ENCODE measurements at regions not wholly inside any gene's neighbourhood (a gene's known extent, or its start where the extent isn't known, plus 50 kb on each side); places are given as distances from the start of the nearest gene placed in this dataset.
"Not testable (repeated sequence)": the region's sequence is repeated elsewhere in the genome, so short reads cannot be mapped to it uniquely, and the experiment has no call there.

DNA sequence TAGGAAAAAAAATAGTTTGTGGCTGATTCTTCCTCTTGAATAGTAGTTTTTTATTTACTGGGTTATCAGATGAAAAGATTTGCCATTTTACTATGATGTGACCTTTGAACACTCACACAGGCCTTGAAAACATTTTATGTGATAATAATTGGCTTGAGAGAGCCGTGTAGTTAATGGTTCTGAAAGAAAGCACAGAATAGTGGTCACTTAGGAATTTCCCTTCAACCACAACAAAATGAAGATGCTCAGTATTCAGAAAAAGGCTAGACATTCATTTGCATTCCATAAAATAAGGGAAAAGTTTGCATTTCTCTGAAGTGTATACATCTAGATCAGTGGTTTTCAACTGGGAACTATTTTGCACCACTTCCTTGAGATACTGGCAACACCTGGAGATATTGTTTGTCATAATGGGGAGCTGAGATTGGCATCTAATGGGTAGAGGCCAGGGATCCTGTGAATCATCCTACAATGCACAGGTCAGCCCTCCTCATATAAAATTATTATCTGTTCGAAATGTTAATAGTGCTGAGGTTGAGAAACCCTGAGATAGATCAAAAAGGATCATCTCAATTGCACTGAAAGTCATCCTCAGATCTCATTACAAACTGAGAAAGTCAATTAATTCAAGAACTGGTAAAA lies 446.4 kb upstream of the CCNG1 start:
- DNase-seq (ENCODE audit: low spot score) = peak; percentile 15

DNA sequence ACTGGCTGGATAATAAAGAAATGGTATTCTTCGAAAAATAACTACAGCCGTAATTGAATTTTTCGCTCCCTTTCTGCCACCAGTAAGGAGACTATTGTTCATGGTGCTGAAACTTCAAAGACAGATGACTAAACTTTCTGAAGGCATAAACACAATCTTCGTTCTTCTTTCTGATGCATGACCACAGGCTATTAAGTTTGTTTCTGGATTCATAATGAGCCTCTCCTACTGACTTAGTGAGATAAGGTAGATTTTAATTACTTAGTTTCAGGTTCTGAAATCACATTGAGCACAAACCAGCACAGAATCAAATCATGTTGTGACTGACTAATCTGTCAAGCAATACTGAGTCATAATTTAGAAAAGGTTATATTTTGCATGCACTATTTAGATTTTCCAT lies 441.8 kb upstream of the CCNG1 start:
- no peak for DNase-seq (ENCODE audit: low spot score)

DNA sequence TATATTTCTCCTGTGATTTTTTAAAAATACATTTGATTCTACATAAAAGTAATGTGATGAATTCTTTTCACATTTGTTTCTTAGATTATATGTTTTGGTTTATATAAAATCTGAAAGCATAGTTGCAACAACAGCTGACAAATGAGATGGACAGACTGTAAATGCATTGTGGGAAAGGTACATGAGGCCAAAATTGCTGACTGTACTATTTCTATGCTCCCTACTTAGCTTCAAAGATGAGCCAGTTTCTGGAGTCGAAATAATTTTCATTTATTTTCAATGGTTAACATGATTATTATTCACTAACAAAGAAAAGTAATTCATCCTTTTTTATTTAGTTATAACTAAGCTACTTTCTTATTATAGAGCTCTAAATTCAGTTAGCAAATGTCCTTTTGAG lies 441.3 kb upstream of the CCNG1 start:
- DNase-seq (ENCODE audit: low spot score) = no peak

DNA sequence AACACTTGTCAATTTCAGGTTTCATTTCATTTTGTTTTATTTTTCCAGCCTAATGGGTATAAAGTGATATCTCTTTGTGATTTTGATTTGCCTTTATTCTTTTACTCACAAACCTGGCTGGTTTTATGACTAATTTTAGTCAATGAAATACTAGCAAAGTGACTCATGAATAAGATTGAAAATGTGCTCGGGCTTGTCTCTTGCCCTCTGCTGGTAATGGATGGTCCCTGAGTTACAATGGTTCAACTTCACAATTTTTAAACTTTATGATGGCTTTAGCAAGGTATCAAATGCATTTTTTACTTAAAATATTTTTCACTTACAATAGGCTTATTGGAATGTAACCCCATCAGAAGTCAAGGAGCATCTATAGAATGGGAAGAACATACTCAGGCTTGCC lies 431.4 kb upstream of the CCNG1 start:
- DNase-seq (ENCODE audit: low spot score) = peak; percentile 12

- DNase-seq (ENCODE audit: low spot score) = no peak
Measured at GRCh38 chr5:163022582-163023128, 414.7 kb upstream of the CCNG1 start.

DNA sequence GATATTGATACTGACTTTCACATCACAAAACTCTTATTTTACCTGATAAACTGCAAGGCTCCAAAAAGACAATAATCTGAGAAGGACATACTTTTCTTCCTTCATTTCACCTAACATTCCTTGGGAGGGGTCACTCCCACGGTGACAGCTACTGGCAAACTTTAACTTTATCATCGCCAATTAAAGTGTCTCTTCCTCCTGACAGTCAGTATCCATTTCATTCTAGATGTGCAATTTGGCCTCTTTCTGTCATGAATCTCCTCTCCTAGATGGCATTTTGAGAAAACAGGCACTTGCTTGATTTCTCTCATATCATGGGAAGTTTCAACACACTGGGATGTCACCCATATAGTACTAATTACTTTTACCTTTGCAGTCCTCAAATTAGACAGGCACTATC lies 413.5 kb upstream of the CCNG1 start:
- no peak for DNase-seq (ENCODE audit: low spot score)

GRCh38 chr5:163024936-163025335 lies 412.5 kb upstream of the CCNG1 start:
- DNase-seq (ENCODE audit: low spot score) = no peak

DNA sequence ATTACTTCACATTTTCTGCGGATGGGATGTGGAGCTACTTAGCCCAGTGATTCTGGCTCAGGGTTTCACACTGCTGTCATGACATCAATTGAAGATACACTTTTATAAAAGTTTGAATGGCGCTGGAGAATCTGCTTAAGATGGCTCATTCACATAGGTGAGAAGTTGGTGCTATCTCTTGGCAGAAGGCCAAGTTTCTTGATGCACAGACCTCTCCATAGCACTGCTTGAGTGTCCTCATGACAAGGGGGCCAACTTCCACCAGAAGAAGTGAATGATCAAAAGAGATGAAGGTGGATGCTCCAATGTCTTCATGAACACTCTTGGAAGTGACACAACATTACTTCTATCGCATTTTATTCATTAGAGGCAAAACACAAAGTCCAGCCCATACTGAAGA lies 403.7 kb upstream of the CCNG1 start:
- no peak for DNase-seq (ENCODE audit: low spot score)

DNA sequence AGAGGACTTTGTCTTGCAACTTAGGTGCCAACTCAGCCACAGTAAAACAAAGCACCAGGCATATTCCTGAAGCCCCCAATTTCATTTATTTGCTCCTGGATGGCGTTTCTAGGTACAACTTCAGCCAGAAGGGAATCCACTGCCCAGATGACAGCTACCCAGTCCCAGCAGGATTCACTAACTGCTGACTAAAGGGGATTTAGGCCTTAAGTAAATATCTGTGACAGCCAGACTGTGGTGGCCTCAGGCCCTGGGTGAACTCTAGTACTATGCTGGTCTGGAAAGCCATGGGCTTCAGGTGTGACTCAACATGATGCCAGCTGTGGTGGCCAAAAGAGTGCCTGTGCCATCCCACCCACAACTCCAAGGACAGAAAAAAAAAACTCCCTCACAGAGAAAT lies 396.1 kb upstream of the CCNG1 start:
- no peak for DNase-seq (ENCODE audit: low spot score)

DNA sequence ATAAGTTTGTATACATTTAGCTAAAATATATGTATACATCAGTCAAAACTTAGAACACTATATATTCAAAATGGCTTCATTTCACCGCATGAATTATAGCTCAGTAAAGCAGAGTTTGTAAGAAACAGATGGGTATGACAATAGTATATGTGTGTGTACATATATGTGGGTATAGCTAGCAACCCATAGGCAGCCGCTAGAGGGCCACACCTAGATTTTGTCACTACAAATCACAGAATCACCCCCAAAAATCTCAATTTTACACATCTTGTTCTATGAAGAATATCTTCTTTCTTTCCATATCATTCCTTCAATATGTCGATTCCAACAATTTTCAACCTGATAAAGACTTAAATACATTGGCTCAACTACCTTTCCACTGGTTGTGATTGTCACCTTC lies 357.8 kb upstream of the CCNG1 start:
- no peak for DNase-seq (ENCODE audit: low spot score)

DNA sequence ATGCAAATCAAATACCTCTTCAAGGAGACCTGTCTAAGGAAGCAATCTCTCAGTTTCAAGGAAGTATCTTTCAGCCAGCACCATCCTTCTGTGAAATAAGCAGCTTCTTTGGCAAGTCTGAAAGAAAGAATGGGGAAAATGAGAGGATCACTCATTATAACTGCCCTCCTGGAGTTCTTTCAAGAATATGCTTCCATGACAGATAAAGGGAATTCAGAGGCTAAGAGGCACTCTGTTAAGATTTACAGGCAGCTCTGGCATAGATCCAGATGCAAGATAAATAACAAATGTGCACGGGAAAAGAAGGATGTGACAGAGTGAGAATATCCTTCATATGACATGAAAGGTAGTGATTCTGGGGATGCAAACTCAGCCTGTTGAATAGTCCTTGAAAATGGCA lies 348.2 kb upstream of the CCNG1 start:
- no peak for DNase-seq (ENCODE audit: low spot score)

GRCh38 chr5:163089926-163090325 lies 347.5 kb upstream of the CCNG1 start:
- no peak for DNase-seq (ENCODE audit: low spot score)

- DNase-seq (ENCODE audit: low spot score) = peak; percentile 14
Measured at GRCh38 chr5:163094492-163095180, 342.8 kb upstream of the CCNG1 start.

DNA sequence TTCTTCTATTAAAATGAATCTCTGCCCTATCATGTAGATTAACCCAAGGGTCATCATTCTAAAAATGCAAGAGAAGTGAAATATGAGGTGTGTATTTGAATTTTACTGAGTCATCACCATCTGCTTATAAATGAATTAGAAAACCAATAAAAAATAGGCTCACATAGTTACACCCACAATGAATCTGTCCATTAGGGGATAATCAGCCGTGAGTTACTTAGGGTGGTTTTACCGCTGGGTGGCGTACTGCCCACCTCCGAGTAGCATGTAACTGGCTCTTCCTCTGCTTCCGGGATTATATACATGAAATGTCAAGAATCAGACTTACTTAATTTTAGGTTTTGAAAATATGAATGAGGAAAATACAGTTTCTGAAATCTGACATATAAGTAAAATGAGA lies 332.9 kb upstream of the CCNG1 start:
- peak; percentile 11 for DNase-seq (ENCODE audit: low spot score)

DNA sequence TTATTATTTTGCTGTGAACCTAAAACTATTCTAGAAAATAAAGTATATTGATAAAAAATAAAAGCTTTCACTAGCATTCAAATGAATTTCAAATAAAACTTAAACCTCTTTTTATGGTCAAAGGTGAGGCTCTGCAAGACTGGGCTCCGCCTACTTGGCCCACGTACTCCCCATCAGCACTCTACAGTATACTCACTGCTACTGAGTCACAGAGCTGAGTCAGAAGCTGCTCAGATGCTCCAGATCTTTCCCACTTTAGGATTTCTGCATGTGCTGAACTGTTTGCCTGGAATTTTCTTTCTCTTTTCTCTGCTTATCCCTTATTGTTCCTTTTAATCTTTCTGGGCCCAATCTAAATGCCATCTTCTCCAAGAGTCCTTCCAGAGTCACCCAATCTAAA lies 331.9 kb upstream of the CCNG1 start:
- peak; percentile 51 for DNase-seq (ENCODE audit: low spot score)

DNA sequence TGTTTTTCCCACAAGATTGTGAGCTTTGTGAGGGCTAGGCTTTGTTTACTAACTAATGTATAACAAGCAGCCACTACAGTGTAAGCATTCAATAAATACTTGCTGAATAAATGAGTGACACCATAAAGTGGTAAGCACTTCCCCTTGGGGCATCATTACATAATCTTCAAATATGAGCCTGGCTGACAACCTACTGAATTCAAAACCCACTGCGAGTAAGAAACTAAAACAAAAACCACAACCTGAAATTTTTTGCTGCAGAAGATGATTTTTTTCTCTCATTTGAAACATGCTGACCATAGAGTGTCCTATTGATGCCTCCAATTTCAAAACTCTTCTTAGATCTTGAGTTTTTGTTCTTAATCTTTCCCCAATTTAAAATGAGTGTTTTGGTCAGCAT lies 331.3 kb upstream of the CCNG1 start:
- no peak for DNase-seq (ENCODE audit: low spot score)

- no peak for DNase-seq (ENCODE audit: low spot score)
Measured at GRCh38 chr5:163108351-163108750, 329.0 kb upstream of the CCNG1 start.

DNA sequence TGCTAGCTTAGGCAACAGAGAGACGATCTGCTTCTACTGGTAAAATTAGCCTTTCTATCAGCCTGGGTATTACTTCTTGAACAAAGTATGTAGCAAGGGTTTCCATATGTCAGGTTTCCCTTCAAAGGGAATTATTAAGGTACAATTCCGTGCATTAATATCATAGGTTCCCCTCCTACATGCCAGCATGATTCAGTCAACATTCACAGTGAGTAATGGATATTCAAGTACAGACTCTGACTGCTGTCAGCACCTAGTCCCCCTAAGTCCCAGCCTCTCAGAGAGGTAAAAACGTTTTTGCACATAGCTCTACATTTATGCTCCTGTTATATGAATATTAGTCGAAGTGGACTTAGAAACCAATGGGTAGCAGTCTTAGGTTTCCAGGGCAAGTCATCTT lies 322.4 kb upstream of the CCNG1 start:
- DNase-seq (ENCODE audit: low spot score) = no peak

DNA sequence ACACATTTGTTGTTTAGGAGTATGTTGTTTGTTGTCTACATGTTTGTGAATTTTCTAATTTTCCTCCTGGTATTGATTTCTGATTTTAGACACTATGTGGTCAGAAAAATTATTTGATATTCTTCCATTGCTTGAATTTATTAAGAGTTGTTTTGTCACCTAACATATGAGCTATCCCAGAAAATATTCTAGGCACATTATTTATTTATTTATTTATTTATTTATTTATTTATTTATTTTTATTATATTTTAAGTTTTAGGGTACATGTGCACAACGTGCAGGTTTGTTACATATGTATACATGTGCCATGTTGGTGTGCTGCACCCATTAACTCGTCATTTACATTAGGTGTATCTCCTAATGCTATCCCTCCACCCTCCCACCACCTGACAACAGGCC lies 320.8 kb upstream of the CCNG1 start:
- DNase-seq (ENCODE audit: low spot score) = not testable (repeated sequence)

- DNase-seq (ENCODE audit: low spot score) = no peak
Measured at GRCh38 chr5:163134061-163134460, 303.3 kb upstream of the CCNG1 start.

- no peak for DNase-seq (ENCODE audit: low spot score)
Measured at GRCh38 chr5:163135849-163136248, 301.5 kb upstream of the CCNG1 start.

DNA sequence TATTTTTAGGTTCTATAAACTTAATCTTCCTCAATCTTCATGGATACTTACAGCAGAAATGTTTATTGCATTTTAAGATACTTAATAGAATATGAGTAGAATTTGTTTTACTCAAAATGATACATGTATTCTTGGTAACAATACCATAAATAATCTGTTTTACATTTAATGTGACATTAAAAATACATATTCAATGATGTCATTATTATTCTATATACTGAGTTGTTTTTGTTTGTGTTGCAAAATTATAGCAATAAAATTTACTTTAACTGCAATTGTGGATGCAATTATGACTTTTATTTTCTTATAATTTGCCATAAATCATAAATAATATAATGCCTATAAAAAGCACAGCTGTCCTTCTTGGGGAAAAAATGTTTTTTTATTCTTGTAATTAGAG lies 275.9 kb upstream of the CCNG1 start:
- no peak for DNase-seq (ENCODE audit: low spot score)

- no peak for DNase-seq (ENCODE audit: low spot score)
Measured at GRCh38 chr5:163162645-163163044, 274.8 kb upstream of the CCNG1 start.

- no peak for DNase-seq (ENCODE audit: low spot score)
Measured at GRCh38 chr5:163163858-163164257, 273.5 kb upstream of the CCNG1 start.
